Type B pancreatic cell (in vitro differentiated cells): ENCODE measurements at regions not wholly inside any gene's neighbourhood (a gene's known extent, or its start where the extent isn't known, plus 50 kb on each side); places are given as distances from the start of the nearest gene placed in this dataset.

ENCODE experiments used
- DNase-seq: peaks from one replicate; pipeline ENCODE4 v3.0.0; 2021; ENCODE audit warnings: mixed read lengths; ENCODE audit not compliant: unreplicated experiment; ENCODE audit errors: extremely low spot score
- H3K27ac Mint-ChIP-seq: 2 replicates; pipeline ENCODE4 v1.8.0; 2021; ENCODE audit warnings: mild to moderate bottlenecking, mixed read lengths
- H3K27me3 Mint-ChIP-seq: 2 replicates; pipeline ENCODE4 v1.8.0; 2021; ENCODE audit warnings: mixed read lengths
- H3K36me3 Mint-ChIP-seq: 2 replicates; pipeline ENCODE4 v1.8.0; 2021; ENCODE audit warnings: mixed read lengths
- H3K4me1 Mint-ChIP-seq: one replicate; pipeline ENCODE4 v1.8.0; 2021; ENCODE audit warnings: mixed read lengths; ENCODE audit not compliant: unreplicated experiment
- H3K4me3 Mint-ChIP-seq: 2 replicates; pipeline ENCODE4 v1.8.0; 2021; ENCODE audit warnings: mild to moderate bottlenecking, mixed read lengths
- H3K9me3 Mint-ChIP-seq: 2 replicates; pipeline ENCODE4 v1.8.0; 2021; ENCODE audit warnings: mixed read lengths
- CTCF ChIP-seq: fragments of 200-600 bp; sonication (generic); conservative IDR thresholded peaks from 2 replicates; pipeline ENCODE4 v1.5.0; 2021; ENCODE audit warnings: antibody characterized with exemption, mild to moderate bottlenecking

GRCh38 chr11:128105511-128105910 is 481.8 kb downstream of the ETS1 start:
- H3K36me3 Mint-ChIP-seq = no peaks in the 10 kb centered on the region
- DNase-seq = no peak
- peaks cover 4% of the 10 kb centered on the region for H3K9me3 Mint-ChIP-seq
- no peak for TF ChIP-seq CTCF
- no peaks in the 10 kb centered on the region for H3K27me3 Mint-ChIP-seq
- peak overlapping the region; percentile 8 for H3K27ac Mint-ChIP-seq
- peaks cover 9% of the 10 kb centered on the region for H3K4me1 Mint-ChIP-seq
- H3K4me3 Mint-ChIP-seq = no peak overlapping the region

GRCh38 chr11:128103278-128103873 is 484.0 kb downstream of the ETS1 start:
- no peak for TF ChIP-seq CTCF
- H3K4me3 Mint-ChIP-seq = no peak overlapping the region
- no peak for DNase-seq
- no peaks in the 10 kb centered on the region for H3K27me3 Mint-ChIP-seq
- H3K27ac Mint-ChIP-seq = no peak overlapping the region
- H3K36me3 Mint-ChIP-seq = no peaks in the 10 kb centered on the region
- no peaks in the 10 kb centered on the region for H3K9me3 Mint-ChIP-seq
- H3K4me1 Mint-ChIP-seq = peaks cover 9% of the 10 kb centered on the region

GRCh38 chr11:128098781-128099180 is 488.6 kb downstream of the ETS1 start:
- no peak for DNase-seq
- Mint-ChIP-seq H3K9me3 (no peaks in the 10 kb centered on the region), H3K27me3 (no peaks in the 10 kb centered on the region), H3K4me1 (no peaks in the 10 kb centered on the region), H3K27ac (no peak overlapping the region), H3K4me3 (no peak overlapping the region), H3K36me3 (no peaks in the 10 kb centered on the region)
- no peak for TF ChIP-seq CTCF

GRCh38 chr11:128095466-128095981 is 491.8 kb downstream of the ETS1 start:
- Mint-ChIP-seq H3K36me3 (no peaks in the 10 kb centered on the region), H3K4me1 (no peaks in the 10 kb centered on the region), H3K27me3 (no peaks in the 10 kb centered on the region), H3K27ac (peak overlapping the region; percentile 59), H3K4me3 (no peak overlapping the region), H3K9me3 (no peaks in the 10 kb centered on the region)
- DNase-seq = no peak
- no peak for TF ChIP-seq CTCF

- no peak for TF ChIP-seq CTCF
- H3K36me3 Mint-ChIP-seq = no peaks in the 10 kb centered on the region
- no peaks in the 10 kb centered on the region for H3K4me1 Mint-ChIP-seq
- H3K27ac Mint-ChIP-seq = no peak overlapping the region
- H3K27me3 Mint-ChIP-seq = no peaks in the 10 kb centered on the region
- no peak overlapping the region for H3K4me3 Mint-ChIP-seq
- no peak for DNase-seq
- peaks cover 5% of the 10 kb centered on the region for H3K9me3 Mint-ChIP-seq
Observed at GRCh38 chr11:128093689-128094088, 493.7 kb downstream of the ETS1 start.
